ENCODE measurements at regions not wholly inside any gene's neighbourhood (a gene's known extent, or its start where the extent isn't known, plus 50 kb on each side); places are given as distances from the start of the nearest gene placed in this dataset.

GRCh38 chr2:8549273-8549922, 132.5 kb upstream of the ID2 start:
- no peak for TF ChIP-seq CTCF (IDR thresholded peaks at IDR 0.05)
- TF ChIP-seq POLR2AphosphoS5 (IDR thresholded peaks at IDR 0.05): no peak
- TF ChIP-seq EP300 (IDR thresholded peaks at IDR 0.05): no peak
- TF ChIP-seq POLR2A (IDR thresholded peaks at IDR 0.05): no peak
